Ascending aorta (tissue), 2 donors: ENCODE measurements at regions not wholly inside any gene's neighbourhood (a gene's known extent, or its start where the extent isn't known, plus 50 kb on each side); places are given as distances from the start of the nearest gene placed in this dataset.

ENCODE experiments used
- DNase-seq, 2 donors: peaks; one replicate each; pipeline ENCODE4 v3.0.0-alpha.2; 2019; ENCODE audit warnings: low spot score in 2 of 2
- H3K27ac ChIP-seq, 2 donors: fragments of 200-600 bp; sonication (generic); one replicate each; pipeline ENCODE4 v1.5.1; 2016 to 2017; ENCODE audit warnings: mild to moderate bottlenecking in 1 of 2
- H3K27me3 ChIP-seq: fragments of 200-600 bp; sonication (generic); one replicate; pipeline ENCODE4 v1.5.1; 2017
- H3K36me3 ChIP-seq, 2 donors: fragments of 200-600 bp; sonication (generic); one replicate each; pipeline ENCODE4 v1.5.1; 2016
- H3K4me1 ChIP-seq, 2 donors: fragments of 200-600 bp; sonication (generic); one replicate each; pipeline ENCODE4 v1.5.1; 2016 to 2017; ENCODE audit warnings: mild to moderate bottlenecking in 1 of 2
- H3K4me3 ChIP-seq, 2 donors: fragments of 200-600 bp; sonication (generic); one replicate each; pipeline ENCODE4 v1.5.1; 2016 to 2017; ENCODE audit warnings: mild to moderate bottlenecking in 1 of 2
- H3K9me3 ChIP-seq, 2 donors: fragments of 200-600 bp; sonication (generic); one replicate each; pipeline ENCODE4 v1.5.1; 2016
- intact Hi-C: fragments of 100-400 bp; cut with DNase I; formaldehyde crosslinking; loops from one replicate; pipeline ENCODE4 v1.15.1; 2023
- TF ChIP-seq, protein P1 (sequence below), 3 experiments: fragments of 200-600 bp in 2 of 3; fragments of 450-650 bp in 1 of 3; sonication (generic) in 2 of 3; IDR thresholded peaks; one replicate each; pipeline ENCODE4 v1.5.1; 2016 to 2019; ENCODE audit warnings: antibody characterized with exemption in 3 of 3, mild to moderate bottlenecking in 1 of 3, moderate library complexity in 1 of 3

DNA sequence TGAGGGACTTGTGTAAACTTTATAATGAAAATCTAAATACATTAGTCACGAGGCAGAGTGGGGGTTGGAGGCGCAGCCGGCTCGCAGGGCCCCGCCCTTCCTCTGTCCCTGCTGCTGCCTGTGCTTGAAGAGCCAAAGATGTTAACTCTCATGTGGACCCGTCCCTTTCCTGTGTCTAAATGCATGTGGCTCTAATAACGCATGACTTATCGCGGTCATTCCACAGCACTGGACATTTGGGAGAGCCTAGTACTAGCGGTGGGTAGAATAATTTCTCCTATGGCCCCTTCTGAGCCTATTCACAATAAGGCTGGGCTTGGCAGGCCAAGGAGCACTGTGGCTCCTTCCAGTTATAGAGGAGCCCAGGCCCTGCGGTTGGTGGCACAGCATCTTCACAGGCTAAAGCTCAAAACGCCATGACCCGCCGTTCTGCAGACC is 82.3 kb upstream of the SIMC1 start:
- no peak for DNase-seq
- no peaks in the 10 kb centered on the region for H3K9me3 ChIP-seq
- TF ChIP-seq, protein P1, sequence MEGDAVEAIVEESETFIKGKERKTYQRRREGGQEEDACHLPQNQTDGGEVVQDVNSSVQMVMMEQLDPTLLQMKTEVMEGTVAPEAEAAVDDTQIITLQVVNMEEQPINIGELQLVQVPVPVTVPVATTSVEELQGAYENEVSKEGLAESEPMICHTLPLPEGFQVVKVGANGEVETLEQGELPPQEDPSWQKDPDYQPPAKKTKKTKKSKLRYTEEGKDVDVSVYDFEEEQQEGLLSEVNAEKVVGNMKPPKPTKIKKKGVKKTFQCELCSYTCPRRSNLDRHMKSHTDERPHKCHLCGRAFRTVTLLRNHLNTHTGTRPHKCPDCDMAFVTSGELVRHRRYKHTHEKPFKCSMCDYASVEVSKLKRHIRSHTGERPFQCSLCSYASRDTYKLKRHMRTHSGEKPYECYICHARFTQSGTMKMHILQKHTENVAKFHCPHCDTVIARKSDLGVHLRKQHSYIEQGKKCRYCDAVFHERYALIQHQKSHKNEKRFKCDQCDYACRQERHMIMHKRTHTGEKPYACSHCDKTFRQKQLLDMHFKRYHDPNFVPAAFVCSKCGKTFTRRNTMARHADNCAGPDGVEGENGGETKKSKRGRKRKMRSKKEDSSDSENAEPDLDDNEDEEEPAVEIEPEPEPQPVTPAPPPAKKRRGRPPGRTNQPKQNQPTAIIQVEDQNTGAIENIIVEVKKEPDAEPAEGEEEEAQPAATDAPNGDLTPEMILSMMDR (IDR thresholded peaks at IDR 0.05): no peak

DNA sequence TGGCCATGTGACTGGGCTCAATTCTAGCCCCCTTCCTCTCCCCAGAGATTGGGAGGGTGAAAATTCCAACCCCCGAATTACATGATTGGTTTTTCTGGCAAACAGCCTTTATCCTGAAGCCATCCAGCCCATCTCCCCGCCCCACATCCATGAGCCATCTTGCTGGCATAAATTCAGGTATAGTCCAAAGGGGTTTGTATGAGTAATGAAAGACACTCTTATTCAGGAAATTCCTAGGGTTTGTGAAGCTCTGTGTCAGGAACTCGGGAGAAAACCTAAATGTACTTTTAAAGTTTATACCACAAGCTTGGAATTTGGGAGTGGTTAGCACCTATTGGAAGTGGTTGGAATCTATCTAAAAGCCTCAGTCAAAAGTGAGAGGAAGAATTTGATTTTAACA is 80.6 kb upstream of the SIMC1 start:
- Histone ChIP-seq H3K27ac (no peak overlapping the region), H3K27me3 (no peaks in the 10 kb centered on the region), H3K4me1 (no peaks in the 10 kb centered on the region), H3K36me3 (no peaks in the 10 kb centered on the region), H3K4me3 (no peak overlapping the region), H3K9me3 (no peaks in the 10 kb centered on the region)
- intact Hi-C loops: no loop called here
- no peak for DNase-seq
- TF ChIP-seq, protein P1 (IDR thresholded peaks at IDR 0.05): no peak

More for the DNA sequence above, 82.3 kb upstream of the SIMC1 start:
- H3K36me3 ChIP-seq: no peaks in the 10 kb centered on the region
- intact Hi-C loops: no loop called here
- H3K4me1 ChIP-seq: no peaks in the 10 kb centered on the region
- no peak overlapping the region for H3K27ac ChIP-seq
- no peak overlapping the region for H3K4me3 ChIP-seq
- H3K27me3 ChIP-seq: no peaks in the 10 kb centered on the region

DNA sequence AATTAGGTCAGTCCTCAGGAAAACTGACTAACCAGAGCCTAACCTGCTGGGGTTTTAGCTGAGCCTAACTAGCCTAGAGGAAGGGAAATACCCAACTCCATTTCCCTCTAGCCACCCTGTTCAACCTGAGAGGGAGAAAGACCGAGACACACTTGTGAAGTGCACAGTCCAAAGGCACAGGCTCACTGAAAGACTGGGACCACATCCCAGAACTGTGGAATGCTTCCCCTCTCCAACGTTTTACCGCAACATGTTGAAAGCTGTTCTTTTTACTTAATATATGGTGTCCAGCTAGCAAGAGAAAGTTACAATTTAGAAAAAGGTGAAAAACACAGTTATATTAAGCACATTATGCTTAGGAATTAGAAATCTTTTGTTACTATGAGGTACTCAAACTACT is 76.8 kb upstream of the SIMC1 start:
- no peak overlapping the region for H3K27ac ChIP-seq
- intact Hi-C loops: no loop called here
- no peaks in the 10 kb centered on the region for H3K36me3 ChIP-seq
- H3K27me3 ChIP-seq: no peaks in the 10 kb centered on the region
- no peak overlapping the region for H3K4me3 ChIP-seq
- H3K4me1 ChIP-seq: no peaks in the 10 kb centered on the region
- DNase-seq: no peak
- TF ChIP-seq, protein P1 (IDR thresholded peaks at IDR 0.05): no peak
- H3K9me3 ChIP-seq: no peaks in the 10 kb centered on the region

DNA sequence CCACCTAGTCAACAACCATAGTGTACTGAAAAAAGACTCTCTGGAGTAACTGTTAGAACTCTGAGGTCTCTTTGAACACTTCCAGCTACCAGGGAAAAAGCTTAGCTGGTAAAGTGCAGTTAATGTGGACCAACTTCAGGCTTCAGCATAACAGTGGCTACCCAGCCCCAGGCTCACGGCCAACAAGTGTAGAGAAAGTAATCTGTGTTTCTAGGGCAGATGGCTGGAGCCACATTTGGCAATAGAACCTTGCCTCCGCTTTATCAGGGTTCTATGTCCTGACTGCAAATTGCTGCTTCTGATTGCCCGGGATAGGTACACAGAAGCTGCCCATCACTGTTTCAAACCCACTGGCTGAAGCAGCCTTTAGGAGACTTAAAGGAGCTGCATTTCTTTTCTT is 76.0 kb upstream of the SIMC1 start:
- Histone ChIP-seq H3K4me3 (no peak overlapping the region), H3K36me3 (no peaks in the 10 kb centered on the region), H3K27ac (no peak overlapping the region), H3K4me1 (no peaks in the 10 kb centered on the region), H3K9me3 (no peaks in the 10 kb centered on the region), H3K27me3 (no peaks in the 10 kb centered on the region)
- TF ChIP-seq, protein P1 (IDR thresholded peaks at IDR 0.05): no peak
- intact Hi-C loops: no loop called here
- DNase-seq: no peak

DNA sequence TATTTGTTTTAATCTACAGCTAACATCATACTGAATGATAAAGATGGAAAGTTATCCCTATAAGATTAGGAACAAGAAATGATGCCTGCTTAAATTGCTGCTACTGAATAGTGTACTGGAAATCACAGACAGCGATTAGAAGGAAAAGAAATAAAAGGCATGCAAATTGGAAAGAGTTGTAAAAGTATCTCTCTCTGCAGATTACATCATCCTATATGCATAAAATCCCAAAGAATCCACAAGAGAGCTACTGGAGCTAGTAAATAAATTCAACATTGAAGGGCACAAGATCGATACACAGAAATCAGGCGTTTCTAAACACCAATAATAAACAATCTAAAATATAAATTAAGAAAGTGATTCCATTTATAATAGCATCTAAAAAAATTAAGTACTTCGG is 75.3 kb upstream of the SIMC1 start:
- TF ChIP-seq, protein P1 (IDR thresholded peaks at IDR 0.05): no peak
- Histone ChIP-seq H3K27me3 (no peaks in the 10 kb centered on the region), H3K27ac (no peak overlapping the region), H3K4me1 (no peaks in the 10 kb centered on the region), H3K36me3 (no peaks in the 10 kb centered on the region), H3K9me3 (no peaks in the 10 kb centered on the region), H3K4me3 (no peak overlapping the region)
- intact Hi-C loops: no loop called here
- DNase-seq: no peak

DNA sequence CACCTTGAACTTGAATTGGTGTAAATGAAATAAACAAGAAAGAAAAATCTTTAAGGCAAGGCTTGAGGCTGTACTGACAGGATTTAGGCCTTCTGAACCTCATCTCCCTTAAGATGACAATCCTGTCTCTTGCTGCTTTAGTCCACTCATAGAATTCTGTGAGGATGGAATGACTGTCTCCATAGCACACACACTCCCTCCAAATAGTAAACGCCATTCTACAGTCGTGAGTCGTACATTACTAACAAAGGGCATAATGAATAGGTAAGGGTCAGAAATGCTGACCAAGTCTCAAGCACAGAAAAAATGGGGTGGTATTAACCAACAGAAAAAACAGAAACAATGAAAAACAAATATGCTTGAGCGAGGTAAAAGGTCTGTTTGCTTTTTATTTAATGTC is 71.8 kb upstream of the SIMC1 start:
- TF ChIP-seq, protein P1 (IDR thresholded peaks at IDR 0.05): no peak
- Histone ChIP-seq H3K4me1 (no peaks in the 10 kb centered on the region), H3K9me3 (no peaks in the 10 kb centered on the region), H3K36me3 (no peaks in the 10 kb centered on the region), H3K27me3 (no peaks in the 10 kb centered on the region), H3K27ac (no peak overlapping the region), H3K4me3 (no peak overlapping the region)
- intact Hi-C loops: no loop called here
- DNase-seq: no peak
